OCI-LY1 (cell line): ENCODE measurements at regions not wholly inside any gene's neighbourhood (a gene's known extent, or its start where the extent isn't known, plus 50 kb on each side); places are given as distances from the start of the nearest gene placed in this dataset.

ENCODE experiments used
- H2AFZ ChIP-seq: fragments of 200-600 bp; sonication (generic), shearing (Covaris generic); 2 replicates; pipeline ENCODE4 v1.6.0; 2014; ENCODE audit warnings: antibody characterized with exemption, mild to moderate bottlenecking, low read length
- H3F3A ChIP-seq: fragments of 200-600 bp; sonication (generic), shearing (Covaris generic); 2 replicates; pipeline ENCODE4 v1.6.0; 2014; ENCODE audit warnings: mild to moderate bottlenecking, antibody characterized with exemption, low read length, moderate library complexity; ENCODE audit not compliant: insufficient read depth
- H3K27ac ChIP-seq: fragments of 200-600 bp; sonication (generic); 2 replicates; pipeline ENCODE4 v1.5.1; 2014; ENCODE audit warnings: low read length, mixed run types, mild to moderate bottlenecking, low read depth; ENCODE audit not compliant: poor library complexity, severe bottlenecking
- H3K27me3 ChIP-seq: fragments of 200-600 bp; sonication (generic); 2 replicates; pipeline ENCODE4 v1.6.0; 2014; ENCODE audit warnings: antibody characterized with exemption, mild to moderate bottlenecking, low read length, moderate library complexity; ENCODE audit not compliant: insufficient read depth
- H3K36me3 ChIP-seq: fragments of 200-600 bp; sonication (generic); 2 replicates; pipeline ENCODE4 v1.6.1; 2014; ENCODE audit warnings: mild to moderate bottlenecking, antibody characterized with exemption, low read length, moderate library complexity, mixed read lengths; ENCODE audit not compliant: insufficient read depth
- H3K4me1 ChIP-seq: fragments of 200-600 bp; sonication (generic); 2 replicates; pipeline ENCODE4 v1.5.1; 2014; ENCODE audit warnings: mild to moderate bottlenecking, low read length, moderate library complexity; ENCODE audit not compliant: insufficient read depth, severe bottlenecking
- H3K4me2 ChIP-seq: fragments of 200-600 bp; sonication (generic), shearing (Covaris generic); 2 replicates; pipeline ENCODE4 v1.6.1; 2014; ENCODE audit warnings: low read length
- H3K4me3 ChIP-seq: fragments of 200-600 bp; sonication (generic); 2 replicates; pipeline ENCODE4 v1.5.1; 2014; ENCODE audit warnings: low read length, low read depth, mild to moderate bottlenecking, mixed read lengths; ENCODE audit not compliant: poor library complexity, severe bottlenecking
- H3K79me2 ChIP-seq: fragments of 200-600 bp; shearing (Covaris generic); 2 replicates; pipeline ENCODE4 v1.6.1; 2016; ENCODE audit warnings: mixed run types, low read length, mixed read lengths; ENCODE audit not compliant: insufficient read depth
- H3K9ac ChIP-seq: fragments of 200-600 bp; sonication (generic), shearing (Covaris generic); 2 replicates; pipeline ENCODE4 v1.6.1; 2014; ENCODE audit warnings: mild to moderate bottlenecking, low read length, mixed read lengths
- H3K9me2 ChIP-seq: fragments of 200-600 bp; sonication (generic), shearing (Covaris generic); 2 replicates; pipeline ENCODE4 v1.6.1; 2014; ENCODE audit warnings: low read depth, mild to moderate bottlenecking, low read length, mixed read lengths
- H3K9me3 ChIP-seq: fragments of 200-600 bp; shearing (Covaris generic); 2 replicates; pipeline ENCODE4 v1.6.1; 2014; ENCODE audit warnings: low read length, mixed read lengths
- H4K20me1 ChIP-seq: fragments of 200-600 bp; sonication (generic), shearing (Covaris generic); 2 replicates; pipeline ENCODE4 v1.6.0; 2016; ENCODE audit warnings: mild to moderate bottlenecking, low read length; ENCODE audit not compliant: insufficient read depth
- EZH2 ChIP-seq: fragments of 200-600 bp; sonication (generic), shearing (Covaris generic); IDR thresholded peaks from 2 replicates; pipeline ENCODE4 v1.8.0; 2017; ENCODE audit warnings: borderline replicate concordance, mixed run types, mild to moderate bottlenecking, antibody characterized with exemption, low read length, moderate library complexity, mixed read lengths
- TF ChIP-seq, protein P1 (sequence below): fragments of 200-600 bp; sonication (generic), shearing (Covaris generic); IDR thresholded peaks from 2 replicates; pipeline ENCODE4 v1.5.1; 2017; ENCODE audit warnings: mild to moderate bottlenecking, antibody characterized with exemption, low read length, moderate library complexity, mixed read lengths

DNA sequence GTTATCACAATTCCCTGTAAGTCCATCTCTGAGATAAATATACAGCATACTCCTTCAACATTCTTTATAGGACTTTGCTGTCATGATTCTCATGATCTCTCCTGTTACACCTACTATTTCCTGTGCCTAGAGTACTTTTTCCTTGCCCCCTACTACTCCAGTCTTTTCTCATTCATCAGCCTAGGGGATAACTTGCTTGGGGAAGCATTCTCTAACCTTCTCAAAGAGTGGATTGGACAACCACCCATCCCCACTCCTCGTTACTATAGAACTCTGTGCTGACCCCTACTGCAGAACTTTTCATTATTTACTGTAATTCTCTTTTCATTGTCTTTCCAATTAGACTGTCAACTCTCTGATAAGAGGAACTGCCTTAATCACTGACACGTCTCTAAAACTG, 57.4 kb upstream of the TFEC start:
- Histone ChIP-seq H3F3A (no peaks in the 10 kb centered on the region), H3K9me2 (no peaks in the 10 kb centered on the region), H3K79me2 (no peaks in the 10 kb centered on the region), H3K4me3 (no peak overlapping the region), H4K20me1 (no peaks in the 10 kb centered on the region), H3K4me2 (no peak overlapping the region), H3K4me1 (no peaks in the 10 kb centered on the region), H3K36me3 (no peaks in the 10 kb centered on the region), H3K9ac (no peak overlapping the region), H2AFZ (no peak overlapping the region), H3K27ac (no peak overlapping the region), H3K9me3 (no peaks in the 10 kb centered on the region), H3K27me3 (no peaks in the 10 kb centered on the region)
- no peak for TF ChIP-seq EZH2
- TF ChIP-seq, protein P1, sequence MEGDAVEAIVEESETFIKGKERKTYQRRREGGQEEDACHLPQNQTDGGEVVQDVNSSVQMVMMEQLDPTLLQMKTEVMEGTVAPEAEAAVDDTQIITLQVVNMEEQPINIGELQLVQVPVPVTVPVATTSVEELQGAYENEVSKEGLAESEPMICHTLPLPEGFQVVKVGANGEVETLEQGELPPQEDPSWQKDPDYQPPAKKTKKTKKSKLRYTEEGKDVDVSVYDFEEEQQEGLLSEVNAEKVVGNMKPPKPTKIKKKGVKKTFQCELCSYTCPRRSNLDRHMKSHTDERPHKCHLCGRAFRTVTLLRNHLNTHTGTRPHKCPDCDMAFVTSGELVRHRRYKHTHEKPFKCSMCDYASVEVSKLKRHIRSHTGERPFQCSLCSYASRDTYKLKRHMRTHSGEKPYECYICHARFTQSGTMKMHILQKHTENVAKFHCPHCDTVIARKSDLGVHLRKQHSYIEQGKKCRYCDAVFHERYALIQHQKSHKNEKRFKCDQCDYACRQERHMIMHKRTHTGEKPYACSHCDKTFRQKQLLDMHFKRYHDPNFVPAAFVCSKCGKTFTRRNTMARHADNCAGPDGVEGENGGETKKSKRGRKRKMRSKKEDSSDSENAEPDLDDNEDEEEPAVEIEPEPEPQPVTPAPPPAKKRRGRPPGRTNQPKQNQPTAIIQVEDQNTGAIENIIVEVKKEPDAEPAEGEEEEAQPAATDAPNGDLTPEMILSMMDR = no peak

DNA sequence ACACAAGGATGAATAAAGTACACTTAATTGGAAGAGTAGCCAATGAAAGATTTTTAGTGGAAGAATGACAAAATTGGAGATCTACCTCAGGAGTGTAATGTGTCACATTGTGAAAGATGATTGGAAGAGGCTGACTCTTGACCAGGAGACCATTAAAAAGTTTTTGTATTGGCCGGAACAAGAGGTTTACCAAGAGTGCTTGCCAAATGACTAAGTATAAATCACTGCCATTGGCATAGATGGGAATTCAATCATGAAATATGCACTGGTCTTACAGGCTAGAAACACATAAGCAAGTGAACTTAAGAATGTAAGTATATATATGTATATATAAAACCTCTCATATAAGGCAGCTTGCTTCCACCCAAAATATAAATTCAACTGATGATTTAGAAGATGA, 58.7 kb upstream of the TFEC start:
- Histone ChIP-seq H2AFZ (no peak overlapping the region), H3K36me3 (no peaks in the 10 kb centered on the region), H3K9me3 (no peaks in the 10 kb centered on the region), H3K4me2 (no peak overlapping the region), H3K27me3 (no peaks in the 10 kb centered on the region), H3F3A (no peaks in the 10 kb centered on the region), H3K4me3 (no peak overlapping the region), H3K9me2 (no peaks in the 10 kb centered on the region), H3K4me1 (no peaks in the 10 kb centered on the region), H3K9ac (no peak overlapping the region), H4K20me1 (no peaks in the 10 kb centered on the region), H3K27ac (no peak overlapping the region), H3K79me2 (no peaks in the 10 kb centered on the region)
- TF ChIP-seq, protein P1 = no peak
- no peak for TF ChIP-seq EZH2

DNA sequence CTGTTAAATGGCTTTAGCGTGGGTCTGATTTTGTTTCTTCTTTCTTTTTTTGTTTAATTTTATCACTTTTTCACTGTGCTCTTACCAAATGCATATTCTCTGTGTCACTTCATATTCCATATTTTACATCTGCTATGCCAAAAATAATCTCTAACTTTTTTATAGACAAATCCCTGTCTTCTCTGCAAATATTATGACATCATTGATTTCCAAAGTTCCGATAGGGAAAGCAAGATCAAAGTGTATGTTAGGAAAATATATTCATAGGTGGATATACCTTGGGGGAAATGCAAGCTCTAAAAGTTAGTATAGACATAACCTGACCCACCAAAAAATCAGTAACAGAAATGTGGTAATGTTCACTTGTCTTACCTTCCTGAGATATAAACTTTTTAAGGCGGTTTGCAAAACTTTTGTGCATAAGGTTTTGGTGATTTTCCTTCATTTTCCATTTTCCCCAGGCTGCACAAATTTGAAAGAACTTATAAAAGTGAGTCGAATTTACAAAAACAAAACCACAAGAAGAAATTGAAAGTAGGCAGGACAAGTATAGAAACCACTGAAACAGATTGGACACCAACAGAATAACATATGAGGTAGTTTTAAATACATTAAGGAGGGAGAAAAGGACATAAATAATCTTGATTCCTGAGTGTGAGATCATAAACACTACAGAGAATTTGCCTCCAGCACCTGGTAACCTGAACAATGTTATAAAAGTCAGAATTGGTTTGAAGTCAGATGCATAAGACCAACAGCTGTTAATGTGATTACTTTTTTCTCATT, 63.1 kb upstream of the TFEC start:
- H3K9ac ChIP-seq = no peak overlapping the region
- no peaks in the 10 kb centered on the region for H3K4me1 ChIP-seq
- H3K9me2 ChIP-seq = no peaks in the 10 kb centered on the region
- H3K27ac ChIP-seq = no peak overlapping the region
- no peak overlapping the region for H3K4me3 ChIP-seq
- H3K36me3 ChIP-seq = no peaks in the 10 kb centered on the region
- H3K4me2 ChIP-seq = no peak overlapping the region
- no peaks in the 10 kb centered on the region for H3K9me3 ChIP-seq
- H2AFZ ChIP-seq = no peak overlapping the region
- no peaks in the 10 kb centered on the region for H3K27me3 ChIP-seq
- no peaks in the 10 kb centered on the region for H3K79me2 ChIP-seq
- TF ChIP-seq EZH2 = no peak
- TF ChIP-seq, protein P1 = no peak
- H4K20me1 ChIP-seq = no peaks in the 10 kb centered on the region
- no peaks in the 10 kb centered on the region for H3F3A ChIP-seq
